SK-N-SH treated with all-trans-retinoic acid at 6 μM for 48 hours (cell line): ENCODE measurements at regions not wholly inside any gene's neighbourhood (a gene's known extent, or its start where the extent isn't known, plus 50 kb on each side); places are given as distances from the start of the nearest gene placed in this dataset.

ENCODE experiments used
- ARNTL ChIP-seq: fragments of 450-650 bp; formaldehyde crosslinking; IDR thresholded peaks from 2 replicates; pipeline ENCODE4 v1.5.0; 2020; ENCODE audit warnings: low read depth, mild to moderate bottlenecking, moderate library complexity, borderline replicate concordance
- BACH2 ChIP-seq: fragments of 250-450 bp; sonication (Bioruptor Pico); IDR thresholded peaks from 2 replicates; pipeline ENCODE4 v1.9.0; 2021; ENCODE audit warnings: mild to moderate bottlenecking, borderline replicate concordance
- CSRNP3 ChIP-seq: fragments of 250-450 bp; sonication (Bioruptor Pico); IDR thresholded peaks from 2 replicates; pipeline ENCODE4 v1.5.1; 2021; ENCODE audit warnings: mild to moderate bottlenecking, moderate library complexity
- PATZ1 ChIP-seq: fragments of 250-450 bp; sonication (Bioruptor Pico); IDR thresholded peaks from 2 replicates; pipeline ENCODE4 v1.8.0; 2020; ENCODE audit warnings: mild to moderate bottlenecking, moderate library complexity, borderline replicate concordance
- TCF4 ChIP-seq: fragments of 250-450 bp; sonication (Bioruptor Pico); IDR thresholded peaks from 2 replicates; pipeline ENCODE4 v1.8.0; 2021; ENCODE audit warnings: mild to moderate bottlenecking, moderate library complexity, borderline replicate concordance
- TOX ChIP-seq: fragments of 250-450 bp; sonication (Bioruptor Pico); IDR thresholded peaks from 2 replicates; pipeline ENCODE4 v1.8.0; 2021; ENCODE audit warnings: mild to moderate bottlenecking, moderate library complexity, borderline replicate concordance

GRCh38 chr2:17323697-17324096 is 194.5 kb downstream of the RAD51AP2 start:
- no peak for TF ChIP-seq ARNTL (CRISPR knock-in tag)
- TF ChIP-seq PATZ1 (CRISPR knock-in tag): no peak
- TF ChIP-seq TCF4: no peak
- no peak for TF ChIP-seq BACH2 (CRISPR knock-in tag)
- no peak for TF ChIP-seq TOX (CRISPR knock-in tag)
- TF ChIP-seq CSRNP3: no peak
